Vagina (tissue), 2 donors: ENCODE measurements at regions not wholly inside any gene's neighbourhood (a gene's known extent, or its start where the extent isn't known, plus 50 kb on each side); places are given as distances from the start of the nearest gene placed in this dataset.

Source experiments
- DNase-seq, 2 donors: peaks; one replicate each; pipeline ENCODE4 v3.0.0-alpha.2; 2017; ENCODE audit errors: extremely low spot score in 2 of 2
- H3K27ac ChIP-seq: fragments of 200-600 bp; sonication (generic); one replicate; pipeline ENCODE4 v1.5.1; 2019
- H3K27me3 ChIP-seq: fragments of 200-600 bp; sonication (generic); one replicate; pipeline ENCODE4 v1.5.1; 2019
- H3K36me3 ChIP-seq, 2 donors: fragments of 200-600 bp; sonication (generic); one replicate each; pipeline ENCODE4 v1.5.1; 2017 to 2019
- H3K4me1 ChIP-seq: fragments of 200-600 bp; sonication (generic); one replicate; pipeline ENCODE4 v1.5.1; 2019
- H3K4me3 ChIP-seq, 2 donors: fragments of 200-600 bp; sonication (generic); 1 replicate in 1 of 2; 2 replicates in 1 of 2; pipeline ENCODE4 v1.5.1; 2016 to 2019
- H3K9me3 ChIP-seq: fragments of 200-600 bp; sonication (generic); one replicate; pipeline ENCODE4 v1.5.1; 2019
- POLR2A ChIP-seq, 2 donors: fragments of 450-650 bp; IDR thresholded peaks; one replicate each; pipeline ENCODE4 v1.6.1; 2017; ENCODE audit warnings: antibody characterized with exemption in 2 of 2, mild to moderate bottlenecking in 2 of 2, moderate library complexity in 2 of 2
- POLR2AphosphoS5 ChIP-seq, 2 donors: sonication (generic); formaldehyde crosslinking; IDR thresholded peaks; one replicate each; pipeline ENCODE4 v1.9.0; 2017; ENCODE audit warnings: antibody characterized with exemption in 2 of 2, mild to moderate bottlenecking in 2 of 2, low read depth in 1 of 2; ENCODE audit not compliant: insufficient read depth in 1 of 2
- intact Hi-C: fragments of 100-400 bp; cut with DNase I; formaldehyde crosslinking; loops from one replicate; pipeline ENCODE4 v1.15.1; 2023
- TF ChIP-seq, protein P1 (sequence below), 3 experiments: fragments of 450-650 bp in 2 of 3; fragments of 200-600 bp in 1 of 3; sonication (generic) in 1 of 3; IDR thresholded peaks; one replicate each; pipeline ENCODE4 v1.5.1; 2017 to 2019; ENCODE audit warnings: antibody characterized with exemption in 3 of 3, mild to moderate bottlenecking in 2 of 3, moderate library complexity in 2 of 3

DNA sequence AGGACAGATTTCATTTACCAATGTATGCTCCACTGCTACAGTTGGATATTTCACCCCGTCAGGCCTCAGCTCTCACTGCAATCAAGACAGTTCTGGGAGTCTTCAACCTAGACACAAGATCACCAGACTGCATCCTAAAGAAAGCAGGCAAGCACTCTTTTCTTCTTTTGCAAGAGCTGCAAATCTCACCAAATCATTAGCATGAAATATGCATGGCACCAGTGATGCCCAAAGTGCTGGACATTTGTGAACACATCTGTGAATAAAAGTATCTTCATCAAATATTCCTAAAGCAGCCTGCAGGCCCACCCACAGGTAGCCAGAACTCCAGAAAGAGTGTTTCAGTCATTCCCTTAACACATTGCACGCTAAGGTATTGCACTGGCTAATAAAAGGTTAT is 87.5 kb downstream of the RBM43 start:
- DNase-seq = no peak
- TF ChIP-seq, protein P1, sequence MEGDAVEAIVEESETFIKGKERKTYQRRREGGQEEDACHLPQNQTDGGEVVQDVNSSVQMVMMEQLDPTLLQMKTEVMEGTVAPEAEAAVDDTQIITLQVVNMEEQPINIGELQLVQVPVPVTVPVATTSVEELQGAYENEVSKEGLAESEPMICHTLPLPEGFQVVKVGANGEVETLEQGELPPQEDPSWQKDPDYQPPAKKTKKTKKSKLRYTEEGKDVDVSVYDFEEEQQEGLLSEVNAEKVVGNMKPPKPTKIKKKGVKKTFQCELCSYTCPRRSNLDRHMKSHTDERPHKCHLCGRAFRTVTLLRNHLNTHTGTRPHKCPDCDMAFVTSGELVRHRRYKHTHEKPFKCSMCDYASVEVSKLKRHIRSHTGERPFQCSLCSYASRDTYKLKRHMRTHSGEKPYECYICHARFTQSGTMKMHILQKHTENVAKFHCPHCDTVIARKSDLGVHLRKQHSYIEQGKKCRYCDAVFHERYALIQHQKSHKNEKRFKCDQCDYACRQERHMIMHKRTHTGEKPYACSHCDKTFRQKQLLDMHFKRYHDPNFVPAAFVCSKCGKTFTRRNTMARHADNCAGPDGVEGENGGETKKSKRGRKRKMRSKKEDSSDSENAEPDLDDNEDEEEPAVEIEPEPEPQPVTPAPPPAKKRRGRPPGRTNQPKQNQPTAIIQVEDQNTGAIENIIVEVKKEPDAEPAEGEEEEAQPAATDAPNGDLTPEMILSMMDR (IDR thresholded peaks at IDR 0.05) = no peak
- TF ChIP-seq POLR2AphosphoS5 (IDR thresholded peaks at IDR 0.05; ENCODE audit: insufficient read depth in 1 of 2, low read depth in 1 of 2) (no peak), POLR2A (IDR thresholded peaks at IDR 0.05) (no peak)
- Histone ChIP-seq H3K27ac (no peak overlapping the region), H3K4me1 (no peaks in the 10 kb centered on the region), H3K27me3 (no peaks in the 10 kb centered on the region), H3K4me3 (no peak overlapping the region), H3K36me3 (no peaks in the 10 kb centered on the region), H3K9me3 (no peaks in the 10 kb centered on the region)
- intact Hi-C loops = no loop called here

- H3K9me3 ChIP-seq = no peaks in the 10 kb centered on the region
- no peaks in the 10 kb centered on the region for H3K27me3 ChIP-seq
- no peak overlapping the region for H3K4me3 ChIP-seq
- TF ChIP-seq POLR2A (IDR thresholded peaks at IDR 0.05) (no peak), POLR2AphosphoS5 (IDR thresholded peaks at IDR 0.05; ENCODE audit: insufficient read depth in 1 of 2, low read depth in 1 of 2) (no peak)
- TF ChIP-seq, protein P1 (IDR thresholded peaks at IDR 0.05) = no peak
- intact Hi-C loops = no loop called here
- H3K36me3 ChIP-seq = no peaks in the 10 kb centered on the region
- DNase-seq = no peak
- no peaks in the 10 kb centered on the region for H3K4me1 ChIP-seq
- no peak overlapping the region for H3K27ac ChIP-seq
These were observed 90.5 kb downstream of the RBM43 start for GRCh38 chr2:151171186-151171585.

DNA sequence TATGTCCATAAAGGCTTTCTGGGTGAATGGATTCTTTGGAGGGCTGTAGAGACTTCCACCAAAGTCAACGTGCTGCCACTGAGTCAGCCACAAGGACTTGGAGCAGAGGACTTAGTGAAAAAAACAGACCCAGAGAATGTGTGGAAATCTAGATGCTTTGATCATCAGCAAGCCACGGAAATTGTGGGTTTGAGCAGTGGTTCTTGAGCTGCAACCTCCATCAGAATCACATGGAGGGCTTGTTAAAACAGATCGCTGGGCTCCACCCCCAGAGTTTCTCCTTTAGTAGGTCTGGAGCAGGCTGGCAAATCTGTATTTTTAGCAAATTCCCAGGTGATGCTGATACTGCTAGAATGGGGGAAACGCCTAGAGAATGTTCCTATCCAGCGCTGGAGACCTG is 95.3 kb downstream of the RBM43 start:
- H3K36me3 ChIP-seq = no peaks in the 10 kb centered on the region
- no peak overlapping the region for H3K4me3 ChIP-seq
- intact Hi-C loops = no loop called here
- no peak for DNase-seq
- no peaks in the 10 kb centered on the region for H3K27me3 ChIP-seq
- TF ChIP-seq POLR2AphosphoS5 (IDR thresholded peaks at IDR 0.05; ENCODE audit: insufficient read depth in 1 of 2, low read depth in 1 of 2) (no peak), POLR2A (IDR thresholded peaks at IDR 0.05) (no peak)
- TF ChIP-seq, protein P1 (IDR thresholded peaks at IDR 0.05) = no peak
- no peaks in the 10 kb centered on the region for H3K9me3 ChIP-seq
- no peak overlapping the region for H3K27ac ChIP-seq
- H3K4me1 ChIP-seq = no peaks in the 10 kb centered on the region

DNA sequence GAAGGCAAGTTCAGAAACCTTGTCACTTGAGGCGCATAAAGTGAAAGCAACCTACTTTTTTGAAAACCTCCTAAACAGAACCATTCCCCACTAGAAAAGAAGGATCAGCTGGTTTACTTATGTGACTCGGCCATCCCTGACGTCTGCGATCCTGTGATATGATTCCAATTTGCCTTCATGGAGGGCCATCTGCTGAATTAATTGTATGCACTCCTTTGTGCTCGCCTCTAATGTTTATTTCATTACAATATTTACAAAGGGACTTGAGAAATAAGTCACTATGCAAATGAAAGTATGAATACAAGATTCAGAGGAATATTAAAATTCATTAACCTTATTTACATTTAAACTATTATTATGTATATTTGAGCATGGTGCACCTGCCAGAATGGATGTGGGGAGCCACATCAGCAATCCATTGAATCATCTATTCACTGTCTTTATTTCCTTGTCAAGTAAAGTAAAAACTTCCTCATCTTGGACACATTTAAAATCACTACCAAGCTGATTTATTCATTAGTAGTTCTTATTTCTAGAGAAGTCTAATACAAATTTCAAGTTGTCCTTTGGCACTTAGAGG is 96.5 kb downstream of the RBM43 start:
- no peaks in the 10 kb centered on the region for H3K27me3 ChIP-seq
- H3K4me3 ChIP-seq = no peak overlapping the region
- H3K9me3 ChIP-seq = no peaks in the 10 kb centered on the region
- intact Hi-C loops = no loop called here
- TF ChIP-seq, protein P1 (IDR thresholded peaks at IDR 0.05) = no peak
- TF ChIP-seq POLR2AphosphoS5 (IDR thresholded peaks at IDR 0.05; ENCODE audit: insufficient read depth in 1 of 2, low read depth in 1 of 2) = no peak
- H3K27ac ChIP-seq = no peak overlapping the region
- no peaks in the 10 kb centered on the region for H3K36me3 ChIP-seq
- no peaks in the 10 kb centered on the region for H3K4me1 ChIP-seq
- DNase-seq = no peak

GRCh38 chr2:151161821-151162551 is 99.7 kb downstream of the RBM43 start:
- Histone ChIP-seq H3K9me3 (no peaks in the 10 kb centered on the region), H3K4me1 (no peaks in the 10 kb centered on the region), H3K36me3 (no peaks in the 10 kb centered on the region), H3K27ac (no peak overlapping the region), H3K27me3 (no peaks in the 10 kb centered on the region), H3K4me3 (no peak overlapping the region)
- TF ChIP-seq POLR2AphosphoS5 (IDR thresholded peaks at IDR 0.05; ENCODE audit: insufficient read depth in 1 of 2, low read depth in 1 of 2) = no peak
- TF ChIP-seq, protein P1 (IDR thresholded peaks at IDR 0.05) = no peak
- TF ChIP-seq POLR2A (IDR thresholded peaks at IDR 0.05) = no peak
- intact Hi-C loops = no loop called here
- no peak for DNase-seq
